ENCODE measurements at regions not wholly inside any gene's neighbourhood (a gene's known extent, or its start where the extent isn't known, plus 50 kb on each side); places are given as distances from the start of the nearest gene placed in this dataset.

DNA sequence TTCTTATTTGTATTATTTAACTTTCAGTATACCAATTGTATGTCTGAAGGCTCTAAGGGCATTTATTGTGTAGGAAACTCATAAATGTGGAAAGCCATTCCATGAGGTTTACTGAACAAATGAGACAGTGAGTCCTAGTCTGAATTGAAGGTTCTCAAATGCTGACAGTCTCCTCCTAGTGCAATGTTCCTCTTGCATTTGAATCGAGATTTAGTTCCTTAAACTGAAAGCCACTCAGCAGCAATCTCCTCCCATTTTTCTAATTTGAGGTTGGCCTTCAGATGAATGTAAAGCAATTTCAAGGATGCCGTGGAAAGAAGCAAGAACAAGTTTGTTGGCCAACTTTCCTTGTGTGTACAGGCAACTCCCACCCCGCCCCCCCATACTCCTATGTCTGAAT, 493.2 kb upstream of the KLF4 start:
- WGBS (ENCODE audit: insufficient coverage) = 33% methylated on average over 3 of the region's 3 CpGs
- peak in 2 of 3 donors; percentile 5 to 35 for DNase-seq
- Histone ChIP-seq H3K27ac (ENCODE audit: insufficient read depth in 1 of 2, low read depth in 1 of 2, low read length in 2 of 2, poor library complexity in 1 of 2, severe bottlenecking in 2 of 2) (no peak overlapping the region), H3K4me3 (ENCODE audit: control insufficient read depth in 1 of 7, extremely low read depth in 1 of 7, insufficient read depth in 4 of 7, low read depth in 2 of 7, low read length in 6 of 7) (no peak overlapping the region), H3K9me3 (ENCODE audit: control extremely low read depth in 1 of 5, control insufficient read depth in 4 of 5, insufficient read depth in 2 of 5, low read depth in 1 of 5, low read length in 4 of 5) (no peaks in the 10 kb centered on the region), H3K27me3 (replicated peaks in 2 of 5; ENCODE audit: control insufficient read depth in 4 of 5, insufficient read depth in 5 of 5, low read length in 4 of 5) (no peaks in the 10 kb centered on the region), H3K4me1 (ENCODE audit: control extremely low read depth in 1 of 4, control insufficient read depth in 4 of 4, insufficient read depth in 4 of 4, low read length in 3 of 4) (no peaks in the 10 kb centered on the region), H3K36me3 (ENCODE audit: control insufficient read depth in 4 of 4, insufficient read depth in 4 of 4, low read length in 3 of 4) (no peaks in the 10 kb centered on the region)
- ChIA-PET POLR2A (no interaction called here), CTCF (no interaction called here)

DNA sequence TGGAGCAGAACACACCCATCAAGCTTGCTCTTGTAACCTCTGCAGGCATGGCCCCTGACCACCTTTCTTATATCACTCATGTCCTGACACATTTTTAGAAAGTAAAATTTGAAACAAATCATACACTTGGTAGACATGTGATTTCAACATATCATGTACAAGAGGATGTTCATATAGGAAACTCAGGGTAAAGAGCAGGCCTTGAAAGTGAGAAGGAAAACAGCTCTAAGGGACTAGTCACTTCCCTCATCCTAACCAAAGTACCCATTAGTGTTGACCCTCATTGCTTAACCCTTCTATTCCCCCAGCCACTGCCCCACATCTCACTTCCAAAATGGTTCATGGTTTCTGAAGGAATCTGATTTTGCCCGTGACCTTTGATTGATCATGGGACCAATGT, 492.4 kb upstream of the KLF4 start:
- H3K4me3 ChIP-seq (ENCODE audit: control insufficient read depth in 1 of 7, extremely low read depth in 1 of 7, insufficient read depth in 4 of 7, low read depth in 2 of 7, low read length in 6 of 7) = no peak overlapping the region
- WGBS (ENCODE audit: insufficient coverage) = 100% methylated on average over 1 of the region's 1 CpG
- no peaks in the 10 kb centered on the region for H3K4me1 ChIP-seq (ENCODE audit: control extremely low read depth in 1 of 4, control insufficient read depth in 4 of 4, insufficient read depth in 4 of 4, low read length in 3 of 4)
- H3K27ac ChIP-seq (ENCODE audit: insufficient read depth in 1 of 2, low read depth in 1 of 2, low read length in 2 of 2, poor library complexity in 1 of 2, severe bottlenecking in 2 of 2) = no peak overlapping the region
- POLR2A ChIA-PET = no interaction called here
- no peaks in the 10 kb centered on the region for H3K27me3 ChIP-seq (replicated peaks in 2 of 5; ENCODE audit: control insufficient read depth in 4 of 5, insufficient read depth in 5 of 5, low read length in 4 of 5)
- no peak for DNase-seq
- H3K9me3 ChIP-seq (ENCODE audit: control extremely low read depth in 1 of 5, control insufficient read depth in 4 of 5, insufficient read depth in 2 of 5, low read depth in 1 of 5, low read length in 4 of 5) = no peaks in the 10 kb centered on the region
- CTCF ChIA-PET = no interaction called here
- no peaks in the 10 kb centered on the region for H3K36me3 ChIP-seq (ENCODE audit: control insufficient read depth in 4 of 4, insufficient read depth in 4 of 4, low read length in 3 of 4)

DNA sequence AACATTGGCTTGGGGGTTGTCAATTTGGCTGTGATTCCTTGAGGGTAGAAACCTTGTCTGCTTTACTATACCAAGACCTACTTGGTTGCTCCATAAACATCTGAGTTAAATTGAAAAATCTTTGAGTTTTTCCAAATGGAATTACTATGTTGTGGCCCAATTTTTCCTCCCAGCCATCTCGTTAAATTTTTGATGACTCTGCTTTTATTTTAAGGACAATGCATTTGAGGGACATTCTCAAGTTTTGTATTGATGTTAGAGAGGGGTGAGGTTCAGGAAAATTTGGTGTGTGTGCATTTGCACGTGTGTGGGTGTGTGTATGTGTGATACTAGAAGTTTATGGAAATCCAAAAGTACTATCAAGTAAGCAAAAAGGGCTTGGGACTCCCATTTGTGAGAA, 491.4 kb upstream of the KLF4 start:
- WGBS (ENCODE audit: insufficient coverage) = 100% methylated on average over 1 of the region's 2 CpGs
- no peak for DNase-seq
- Histone ChIP-seq H3K4me3 (ENCODE audit: control insufficient read depth in 1 of 7, extremely low read depth in 1 of 7, insufficient read depth in 4 of 7, low read depth in 2 of 7, low read length in 6 of 7) (no peak overlapping the region), H3K27ac (ENCODE audit: insufficient read depth in 1 of 2, low read depth in 1 of 2, low read length in 2 of 2, poor library complexity in 1 of 2, severe bottlenecking in 2 of 2) (no peak overlapping the region), H3K9me3 (ENCODE audit: control extremely low read depth in 1 of 5, control insufficient read depth in 4 of 5, insufficient read depth in 2 of 5, low read depth in 1 of 5, low read length in 4 of 5) (no peaks in the 10 kb centered on the region), H3K27me3 (replicated peaks in 2 of 5; ENCODE audit: control insufficient read depth in 4 of 5, insufficient read depth in 5 of 5, low read length in 4 of 5) (no peaks in the 10 kb centered on the region), H3K36me3 (ENCODE audit: control insufficient read depth in 4 of 4, insufficient read depth in 4 of 4, low read length in 3 of 4) (no peaks in the 10 kb centered on the region), H3K4me1 (ENCODE audit: control extremely low read depth in 1 of 4, control insufficient read depth in 4 of 4, insufficient read depth in 4 of 4, low read length in 3 of 4) (no peaks in the 10 kb centered on the region)
- CTCF ChIA-PET = no interaction called here
- POLR2A ChIA-PET = no interaction called here

DNA sequence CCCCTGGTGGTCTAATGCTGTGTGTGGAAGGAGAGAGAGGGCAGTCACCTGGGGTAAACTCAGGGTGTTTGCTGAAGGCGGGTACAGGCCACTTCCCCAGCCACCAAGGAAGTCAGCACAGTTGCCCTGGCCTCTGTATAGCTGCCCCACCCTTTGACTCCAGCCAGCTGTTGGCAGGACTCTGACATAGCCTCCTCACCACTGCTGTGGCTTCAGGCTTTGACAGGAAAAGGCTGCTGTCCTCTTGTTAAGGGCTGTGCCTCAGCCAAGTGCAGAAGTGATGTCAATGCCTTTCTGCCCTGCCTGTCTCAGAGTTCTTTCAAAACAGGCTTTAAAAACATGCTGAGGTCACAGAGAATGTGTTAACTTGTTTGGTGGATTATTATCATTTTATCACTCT, 487.2 kb upstream of the KLF4 start:
- 100% methylated on average over 1 of the region's 1 CpG for WGBS (ENCODE audit: insufficient coverage)
- no peaks in the 10 kb centered on the region for H3K4me1 ChIP-seq (ENCODE audit: control extremely low read depth in 1 of 4, control insufficient read depth in 4 of 4, insufficient read depth in 4 of 4, low read length in 3 of 4)
- no peaks in the 10 kb centered on the region for H3K9me3 ChIP-seq (ENCODE audit: control extremely low read depth in 1 of 5, control insufficient read depth in 4 of 5, insufficient read depth in 2 of 5, low read depth in 1 of 5, low read length in 4 of 5)
- H3K36me3 ChIP-seq (ENCODE audit: control insufficient read depth in 4 of 4, insufficient read depth in 4 of 4, low read length in 3 of 4) = no peaks in the 10 kb centered on the region
- H3K4me3 ChIP-seq (ENCODE audit: control insufficient read depth in 1 of 7, extremely low read depth in 1 of 7, insufficient read depth in 4 of 7, low read depth in 2 of 7, low read length in 6 of 7) = no peak overlapping the region
- H3K27me3 ChIP-seq (replicated peaks in 2 of 5; ENCODE audit: control insufficient read depth in 4 of 5, insufficient read depth in 5 of 5, low read length in 4 of 5) = no peaks in the 10 kb centered on the region
- ChIA-PET POLR2A (interaction anchor here (0.5 kb wide), 1 partner anchor 365 kb away, joined by 3 read pairs; no protein-coding TSS in a partner anchor), CTCF (no interaction called here)
- DNase-seq = peak in 1 of 3 donors; percentile 4
- no peak overlapping the region for H3K27ac ChIP-seq (ENCODE audit: insufficient read depth in 1 of 2, low read depth in 1 of 2, low read length in 2 of 2, poor library complexity in 1 of 2, severe bottlenecking in 2 of 2)

DNA sequence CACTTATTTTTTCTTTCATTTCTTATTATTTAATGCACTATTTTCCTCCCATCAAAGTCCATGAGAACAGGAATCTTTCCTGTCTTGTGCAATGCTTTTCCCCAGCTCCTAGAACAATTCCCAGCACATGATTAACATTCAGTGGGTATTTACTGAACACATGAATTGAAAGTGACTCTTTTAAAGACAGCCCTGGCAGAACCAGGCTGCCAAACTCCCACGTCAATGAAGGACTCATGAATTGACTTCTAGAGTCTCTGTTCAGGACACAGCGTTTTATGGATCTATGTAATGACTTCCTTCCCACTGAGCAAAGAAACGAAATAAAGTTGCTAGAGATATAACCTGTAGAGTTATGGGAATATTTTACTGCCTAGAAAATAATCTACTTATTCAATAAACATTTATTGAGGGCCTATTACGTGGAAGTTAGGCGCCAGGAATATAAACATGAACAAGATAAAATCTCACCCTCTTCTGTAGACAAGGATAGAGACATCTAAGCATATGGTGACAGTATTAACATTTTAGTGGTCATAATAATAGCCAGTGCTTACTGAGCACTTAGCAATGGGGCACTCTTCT, 485.9 kb upstream of the KLF4 start:
- no peak for DNase-seq
- WGBS (ENCODE audit: insufficient coverage) = 100% methylated on average over 1 of the region's 5 CpGs
- no peaks in the 10 kb centered on the region for H3K27me3 ChIP-seq (replicated peaks in 2 of 5; ENCODE audit: control insufficient read depth in 4 of 5, insufficient read depth in 5 of 5, low read length in 4 of 5)
- H3K36me3 ChIP-seq (ENCODE audit: control insufficient read depth in 4 of 4, insufficient read depth in 4 of 4, low read length in 3 of 4) = no peaks in the 10 kb centered on the region
- ChIA-PET CTCF (no interaction called here), POLR2A (no interaction called here)
- no peaks in the 10 kb centered on the region for H3K4me1 ChIP-seq (ENCODE audit: control extremely low read depth in 1 of 4, control insufficient read depth in 4 of 4, insufficient read depth in 4 of 4, low read length in 3 of 4)
- no peak overlapping the region for H3K4me3 ChIP-seq (ENCODE audit: control insufficient read depth in 1 of 7, extremely low read depth in 1 of 7, insufficient read depth in 4 of 7, low read depth in 2 of 7, low read length in 6 of 7)
- no peak overlapping the region for H3K27ac ChIP-seq (ENCODE audit: insufficient read depth in 1 of 2, low read depth in 1 of 2, low read length in 2 of 2, poor library complexity in 1 of 2, severe bottlenecking in 2 of 2)
- no peaks in the 10 kb centered on the region for H3K9me3 ChIP-seq (ENCODE audit: control extremely low read depth in 1 of 5, control insufficient read depth in 4 of 5, insufficient read depth in 2 of 5, low read depth in 1 of 5, low read length in 4 of 5)

DNA sequence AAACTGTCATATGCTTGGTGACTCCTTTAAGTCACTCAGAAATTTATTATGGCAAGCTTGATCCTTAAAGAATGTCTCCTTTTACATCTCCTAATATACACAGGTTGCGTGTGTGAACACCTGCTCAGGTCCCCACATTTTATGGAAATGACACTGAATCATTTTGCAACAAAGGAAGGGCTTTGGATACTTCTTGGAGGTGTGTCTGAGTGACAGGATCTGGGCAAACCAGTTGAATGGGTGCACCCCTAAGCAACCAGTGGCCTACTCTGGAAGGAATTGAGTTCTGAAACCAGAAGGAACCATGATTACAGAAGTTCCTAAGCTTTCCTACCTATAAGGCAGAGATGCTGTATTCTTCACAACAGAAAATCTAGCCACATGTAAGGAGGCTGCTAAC, 483.9 kb upstream of the KLF4 start:
- CTCF ChIA-PET = no interaction called here

DNA sequence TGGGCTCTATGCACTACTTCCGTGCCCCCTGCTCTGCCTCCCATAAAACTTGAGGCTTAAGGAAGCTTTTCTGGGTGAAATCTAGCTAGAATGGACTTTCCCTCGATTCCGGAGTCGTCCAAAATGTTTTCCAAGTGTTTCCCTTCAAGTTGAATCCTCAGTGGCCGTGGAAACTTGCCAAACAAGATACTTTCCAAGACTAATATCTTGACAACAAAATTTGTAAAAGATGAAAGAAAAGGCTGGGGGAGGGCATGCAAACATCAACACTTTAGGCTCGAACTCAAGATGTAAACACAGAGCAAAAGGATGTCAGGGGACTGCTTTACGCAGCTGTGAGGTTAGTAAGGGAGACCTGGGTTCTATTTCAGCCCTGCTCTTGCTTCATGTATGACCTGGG, 482.8 kb upstream of the KLF4 start:
- WGBS (ENCODE audit: insufficient coverage) = 64% methylated on average over 3 of the region's 7 CpGs
- no peaks in the 10 kb centered on the region for H3K9me3 ChIP-seq (ENCODE audit: control extremely low read depth in 1 of 5, control insufficient read depth in 4 of 5, insufficient read depth in 2 of 5, low read depth in 1 of 5, low read length in 4 of 5)
- no peak for DNase-seq
- CTCF ChIA-PET = interaction anchor here (0.7 kb wide), 1 partner anchor 44 kb away, joined by 3 read pairs; no protein-coding TSS in a partner anchor
- no peaks in the 10 kb centered on the region for H3K36me3 ChIP-seq (ENCODE audit: control insufficient read depth in 4 of 4, insufficient read depth in 4 of 4, low read length in 3 of 4)
- no peak overlapping the region for H3K4me3 ChIP-seq (ENCODE audit: control insufficient read depth in 1 of 7, extremely low read depth in 1 of 7, insufficient read depth in 4 of 7, low read depth in 2 of 7, low read length in 6 of 7)
- POLR2A ChIA-PET = no interaction called here
- H3K27ac ChIP-seq (ENCODE audit: insufficient read depth in 1 of 2, low read depth in 1 of 2, low read length in 2 of 2, poor library complexity in 1 of 2, severe bottlenecking in 2 of 2) = no peak overlapping the region
- H3K27me3 ChIP-seq (replicated peaks in 2 of 5; ENCODE audit: control insufficient read depth in 4 of 5, insufficient read depth in 5 of 5, low read length in 4 of 5) = no peaks in the 10 kb centered on the region
- H3K4me1 ChIP-seq (ENCODE audit: control extremely low read depth in 1 of 4, control insufficient read depth in 4 of 4, insufficient read depth in 4 of 4, low read length in 3 of 4) = no peaks in the 10 kb centered on the region

More for the DNA sequence above, 483.9 kb upstream of the KLF4 start:
- Histone ChIP-seq H3K27ac (ENCODE audit: insufficient read depth in 1 of 2, low read depth in 1 of 2, low read length in 2 of 2, poor library complexity in 1 of 2, severe bottlenecking in 2 of 2) (no peak overlapping the region), H3K9me3 (ENCODE audit: control extremely low read depth in 1 of 5, control insufficient read depth in 4 of 5, insufficient read depth in 2 of 5, low read depth in 1 of 5, low read length in 4 of 5) (no peaks in the 10 kb centered on the region), H3K4me1 (ENCODE audit: control extremely low read depth in 1 of 4, control insufficient read depth in 4 of 4, insufficient read depth in 4 of 4, low read length in 3 of 4) (no peaks in the 10 kb centered on the region), H3K27me3 (replicated peaks in 2 of 5; ENCODE audit: control insufficient read depth in 4 of 5, insufficient read depth in 5 of 5, low read length in 4 of 5) (no peaks in the 10 kb centered on the region), H3K4me3 (ENCODE audit: control insufficient read depth in 1 of 7, extremely low read depth in 1 of 7, insufficient read depth in 4 of 7, low read depth in 2 of 7, low read length in 6 of 7) (no peak overlapping the region), H3K36me3 (ENCODE audit: control insufficient read depth in 4 of 4, insufficient read depth in 4 of 4, low read length in 3 of 4) (no peaks in the 10 kb centered on the region)
- no CpG with 5 or more reads among the region's 1 CpG for WGBS (ENCODE audit: insufficient coverage)
- POLR2A ChIA-PET = no interaction called here
- no peak for DNase-seq

Data from common myeloid progenitor, CD34-positive (primary cell).